ENCODE measurements at regions not wholly inside any gene's neighbourhood (a gene's known extent, or its start where the extent isn't known, plus 50 kb on each side); places are given as distances from the start of the nearest gene placed in this dataset.

DNA sequence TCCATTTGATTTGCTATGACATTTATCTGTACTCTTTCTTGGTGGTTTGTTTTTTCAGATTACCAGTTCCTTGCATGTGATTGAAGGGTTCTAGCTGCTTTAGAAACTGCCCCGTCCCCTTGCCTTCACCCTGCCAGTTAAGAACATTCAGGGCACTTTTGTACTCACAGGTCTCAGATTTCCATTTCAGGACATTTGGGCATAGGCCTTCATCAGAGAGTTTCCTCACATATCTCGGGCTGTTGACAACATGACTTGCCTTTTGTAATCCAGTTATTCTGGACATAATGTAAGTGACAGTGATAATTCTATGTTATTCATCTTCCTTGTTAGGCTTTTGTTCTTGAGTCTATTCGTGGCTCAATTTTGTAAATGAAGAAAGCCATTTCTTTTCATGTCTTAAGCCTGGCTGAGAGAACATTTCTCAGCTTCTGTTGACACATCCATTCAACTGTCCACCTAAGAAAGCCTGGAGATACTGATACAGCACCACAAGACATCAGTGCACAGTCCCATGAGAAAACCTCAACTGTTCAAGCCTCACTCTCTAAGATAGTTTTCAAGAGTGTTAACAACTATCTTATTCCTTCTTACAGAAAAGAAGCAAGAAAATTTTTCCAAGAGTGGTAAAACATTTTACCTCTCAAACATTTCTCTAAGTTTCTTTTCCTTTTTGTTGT lies 209.3 kb upstream of the SGK1 start:
- H3K27ac ChIP-seq (ENCODE audit: insufficient read depth, low read length), result no peak overlapping the region
- H3K4me3 ChIP-seq (replicated peaks in 1 of 4; ENCODE audit: control extremely low read depth in 1 of 4, insufficient read depth in 1 of 4, low read depth in 3 of 4, low read length in 4 of 4), result no peak overlapping the region
- H3K79me2 ChIP-seq (ENCODE audit: control insufficient read depth, insufficient read depth, low read length), result no peaks in the 10 kb centered on the region
- H3K27me3 ChIP-seq (ENCODE audit: control insufficient read depth, insufficient read depth, low read length), result no peaks in the 10 kb centered on the region
- no peaks in the 10 kb centered on the region for H4K20me1 ChIP-seq (ENCODE audit: control insufficient read depth, extremely low read depth, insufficient read depth, low read length)
- H3K9ac ChIP-seq (ENCODE audit: insufficient read depth, low read length), result no peak overlapping the region
- DNase-seq (ENCODE audit: low read depth in 2 of 2), result no peak
- H2AFZ ChIP-seq (ENCODE audit: low read length), result no peak overlapping the region
- no peaks in the 10 kb centered on the region for H3K9me3 ChIP-seq (ENCODE audit: control insufficient read depth, insufficient read depth, low read depth, low read length)
- TF ChIP-seq, protein P1, sequence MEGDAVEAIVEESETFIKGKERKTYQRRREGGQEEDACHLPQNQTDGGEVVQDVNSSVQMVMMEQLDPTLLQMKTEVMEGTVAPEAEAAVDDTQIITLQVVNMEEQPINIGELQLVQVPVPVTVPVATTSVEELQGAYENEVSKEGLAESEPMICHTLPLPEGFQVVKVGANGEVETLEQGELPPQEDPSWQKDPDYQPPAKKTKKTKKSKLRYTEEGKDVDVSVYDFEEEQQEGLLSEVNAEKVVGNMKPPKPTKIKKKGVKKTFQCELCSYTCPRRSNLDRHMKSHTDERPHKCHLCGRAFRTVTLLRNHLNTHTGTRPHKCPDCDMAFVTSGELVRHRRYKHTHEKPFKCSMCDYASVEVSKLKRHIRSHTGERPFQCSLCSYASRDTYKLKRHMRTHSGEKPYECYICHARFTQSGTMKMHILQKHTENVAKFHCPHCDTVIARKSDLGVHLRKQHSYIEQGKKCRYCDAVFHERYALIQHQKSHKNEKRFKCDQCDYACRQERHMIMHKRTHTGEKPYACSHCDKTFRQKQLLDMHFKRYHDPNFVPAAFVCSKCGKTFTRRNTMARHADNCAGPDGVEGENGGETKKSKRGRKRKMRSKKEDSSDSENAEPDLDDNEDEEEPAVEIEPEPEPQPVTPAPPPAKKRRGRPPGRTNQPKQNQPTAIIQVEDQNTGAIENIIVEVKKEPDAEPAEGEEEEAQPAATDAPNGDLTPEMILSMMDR (conservative IDR thresholded peaks at IDR 0.05 in 1 of 2, IDR thresholded peaks at IDR 0.05 in 1 of 2; ENCODE audit: low read depth in 1 of 2, low read length in 2 of 2), result no peak
- TF ChIP-seq EZH2 (IDR thresholded peaks at IDR 0.05; ENCODE audit: low read length, missing control alignments), result no peak
- H3K4me1 ChIP-seq (ENCODE audit: control insufficient read depth, extremely low read depth, insufficient read depth, low read length), result no peaks in the 10 kb centered on the region
- H3K4me2 ChIP-seq (ENCODE audit: extremely low read depth, insufficient read depth, low read length), result no peak overlapping the region
- H3K36me3 ChIP-seq (ENCODE audit: control insufficient read depth, insufficient read depth, low read length), result no peaks in the 10 kb centered on the region

GRCh38 chr6:134525190-134525868 lies 207.4 kb upstream of the SGK1 start:
- no peaks in the 10 kb centered on the region for H3K79me2 ChIP-seq (ENCODE audit: control insufficient read depth, insufficient read depth, low read length)
- H3K9me3 ChIP-seq (ENCODE audit: control insufficient read depth, insufficient read depth, low read depth, low read length), result no peaks in the 10 kb centered on the region
- H3K27me3 ChIP-seq (ENCODE audit: control insufficient read depth, insufficient read depth, low read length), result no peaks in the 10 kb centered on the region
- H3K4me3 ChIP-seq (replicated peaks in 1 of 4; ENCODE audit: control extremely low read depth in 1 of 4, insufficient read depth in 1 of 4, low read depth in 3 of 4, low read length in 4 of 4), result no peak overlapping the region
- H4K20me1 ChIP-seq (ENCODE audit: control insufficient read depth, extremely low read depth, insufficient read depth, low read length), result no peaks in the 10 kb centered on the region
- H2AFZ ChIP-seq (ENCODE audit: low read length), result no peak overlapping the region
- H3K27ac ChIP-seq (ENCODE audit: insufficient read depth, low read length), result no peak overlapping the region
- H3K36me3 ChIP-seq (ENCODE audit: control insufficient read depth, insufficient read depth, low read length), result no peaks in the 10 kb centered on the region
- H3K4me2 ChIP-seq (ENCODE audit: extremely low read depth, insufficient read depth, low read length), result no peak overlapping the region
- TF ChIP-seq, protein P1 (conservative IDR thresholded peaks at IDR 0.05 in 1 of 2, IDR thresholded peaks at IDR 0.05 in 1 of 2; ENCODE audit: low read depth in 1 of 2, low read length in 2 of 2), result no peak
- no peak for TF ChIP-seq EZH2 (IDR thresholded peaks at IDR 0.05; ENCODE audit: low read length, missing control alignments)
- H3K4me1 ChIP-seq (ENCODE audit: control insufficient read depth, extremely low read depth, insufficient read depth, low read length), result no peaks in the 10 kb centered on the region
- DNase-seq (ENCODE audit: low read depth in 2 of 2), result no peak
- H3K9ac ChIP-seq (ENCODE audit: insufficient read depth, low read length), result no peak overlapping the region

- no peaks in the 10 kb centered on the region for H4K20me1 ChIP-seq (ENCODE audit: control insufficient read depth, extremely low read depth, insufficient read depth, low read length)
- no peak overlapping the region for H3K4me3 ChIP-seq (replicated peaks in 1 of 4; ENCODE audit: control extremely low read depth in 1 of 4, insufficient read depth in 1 of 4, low read depth in 3 of 4, low read length in 4 of 4)
- H3K9me3 ChIP-seq (ENCODE audit: control insufficient read depth, insufficient read depth, low read depth, low read length), result no peaks in the 10 kb centered on the region
- no peaks in the 10 kb centered on the region for H3K4me1 ChIP-seq (ENCODE audit: control insufficient read depth, extremely low read depth, insufficient read depth, low read length)
- H3K27me3 ChIP-seq (ENCODE audit: control insufficient read depth, insufficient read depth, low read length), result no peaks in the 10 kb centered on the region
- no peak for DNase-seq (ENCODE audit: low read depth in 2 of 2)
- H3K9ac ChIP-seq (ENCODE audit: insufficient read depth, low read length), result no peak overlapping the region
- H3K27ac ChIP-seq (ENCODE audit: insufficient read depth, low read length), result no peak overlapping the region
- H2AFZ ChIP-seq (ENCODE audit: low read length), result no peak overlapping the region
- TF ChIP-seq EZH2 (IDR thresholded peaks at IDR 0.05; ENCODE audit: low read length, missing control alignments), result no peak
- TF ChIP-seq, protein P1 (conservative IDR thresholded peaks at IDR 0.05 in 1 of 2, IDR thresholded peaks at IDR 0.05 in 1 of 2; ENCODE audit: low read depth in 1 of 2, low read length in 2 of 2), result no peak
- no peaks in the 10 kb centered on the region for H3K79me2 ChIP-seq (ENCODE audit: control insufficient read depth, insufficient read depth, low read length)
- H3K36me3 ChIP-seq (ENCODE audit: control insufficient read depth, insufficient read depth, low read length), result no peaks in the 10 kb centered on the region
- H3K4me2 ChIP-seq (ENCODE audit: extremely low read depth, insufficient read depth, low read length), result no peak overlapping the region
Measured at GRCh38 chr6:134523903-134524650, 206.2 kb upstream of the SGK1 start.
